ENCODE measurements at regions not wholly inside any gene's neighbourhood (a gene's known extent, or its start where the extent isn't known, plus 50 kb on each side); places are given as distances from the start of the nearest gene placed in this dataset.

DNA sequence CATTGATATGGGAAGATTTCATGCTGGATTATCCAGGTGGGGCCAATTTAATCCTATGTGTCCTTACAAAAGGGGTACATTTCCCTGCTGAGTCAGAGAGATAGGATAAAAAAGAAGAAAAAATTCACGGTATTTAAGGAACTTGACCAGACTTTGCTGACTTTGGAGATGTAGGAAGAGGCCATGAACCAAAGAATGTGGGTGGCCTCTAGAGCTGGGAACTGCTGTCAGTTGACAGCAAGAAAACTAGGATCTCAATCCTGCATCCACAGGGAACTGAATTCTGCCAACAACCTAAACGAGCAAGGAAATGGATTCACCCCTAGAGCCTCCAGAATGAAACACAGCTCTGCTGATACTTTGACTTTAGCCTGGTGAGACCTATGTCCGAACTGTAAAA, 148.1 kb upstream of the SLC24A5 start:
- H3K27ac ChIP-seq (ENCODE audit: low read depth in 1 of 2, low read length in 1 of 2) = no peak overlapping the region
- WGBS = 87% methylated on average over 3 of the region's 3 CpGs
- no peaks in the 10 kb centered on the region for H3K9me3 ChIP-seq (ENCODE audit: control insufficient read depth in 2 of 2, insufficient read depth in 1 of 2, low read length in 1 of 2)
- H3K4me1 ChIP-seq (ENCODE audit: control insufficient read depth in 2 of 2, insufficient read depth in 2 of 2, low read length in 2 of 2) = no peaks in the 10 kb centered on the region
- H3K27me3 ChIP-seq (ENCODE audit: control insufficient read depth in 2 of 2, insufficient read depth in 1 of 2, low read length in 1 of 2) = no peaks in the 10 kb centered on the region
- DNase-seq (ENCODE audit: low read depth in 6 of 9, low spot score in 9 of 9) = no peak
- no peak overlapping the region for H3K4me3 ChIP-seq (ENCODE audit: low read length in 2 of 2)
- H3K36me3 ChIP-seq (ENCODE audit: control insufficient read depth in 2 of 2, insufficient read depth in 2 of 2, low read length in 1 of 2) = no peaks in the 10 kb centered on the region

DNA sequence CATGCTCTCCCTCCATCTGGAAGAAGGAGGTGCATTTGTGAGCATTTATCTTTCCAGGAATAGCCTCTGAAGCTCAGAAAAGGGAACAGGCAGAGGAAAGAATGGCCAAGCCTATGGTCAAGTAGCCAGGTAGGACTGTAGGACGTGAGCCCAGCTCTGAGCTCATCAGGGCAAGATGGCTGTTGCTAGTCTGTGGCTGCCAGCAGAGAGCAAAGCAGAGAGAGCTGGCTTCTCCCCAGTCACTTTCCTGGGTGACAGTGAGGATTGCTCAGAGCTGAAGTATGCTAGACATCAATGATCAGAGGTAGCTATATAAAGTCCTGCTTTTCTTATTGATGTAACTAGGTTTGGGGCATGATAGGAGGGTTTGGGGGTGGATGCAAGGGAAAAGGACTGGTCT, 146.1 kb upstream of the SLC24A5 start:
- WGBS = 76% methylated on average over 1 of the region's 1 CpG
- H3K36me3 ChIP-seq (ENCODE audit: control insufficient read depth in 2 of 2, insufficient read depth in 2 of 2, low read length in 1 of 2) = no peaks in the 10 kb centered on the region
- no peak overlapping the region for H3K4me3 ChIP-seq (ENCODE audit: low read length in 2 of 2)
- no peak overlapping the region for H3K27ac ChIP-seq (ENCODE audit: low read depth in 1 of 2, low read length in 1 of 2)
- no peak for DNase-seq (ENCODE audit: low read depth in 6 of 9, low spot score in 9 of 9)
- H3K27me3 ChIP-seq (ENCODE audit: control insufficient read depth in 2 of 2, insufficient read depth in 1 of 2, low read length in 1 of 2) = no peaks in the 10 kb centered on the region
- no peaks in the 10 kb centered on the region for H3K4me1 ChIP-seq (ENCODE audit: control insufficient read depth in 2 of 2, insufficient read depth in 2 of 2, low read length in 2 of 2)
- no peaks in the 10 kb centered on the region for H3K9me3 ChIP-seq (ENCODE audit: control insufficient read depth in 2 of 2, insufficient read depth in 1 of 2, low read length in 1 of 2)

- Histone ChIP-seq H3K27me3 (ENCODE audit: control insufficient read depth in 2 of 2, insufficient read depth in 1 of 2, low read length in 1 of 2) (no peaks in the 10 kb centered on the region), H3K4me1 (ENCODE audit: control insufficient read depth in 2 of 2, insufficient read depth in 2 of 2, low read length in 2 of 2) (no peaks in the 10 kb centered on the region), H3K9me3 (ENCODE audit: control insufficient read depth in 2 of 2, insufficient read depth in 1 of 2, low read length in 1 of 2) (no peaks in the 10 kb centered on the region), H3K27ac (ENCODE audit: low read depth in 1 of 2, low read length in 1 of 2) (no peak overlapping the region), H3K4me3 (ENCODE audit: low read length in 2 of 2) (no peak overlapping the region), H3K36me3 (ENCODE audit: control insufficient read depth in 2 of 2, insufficient read depth in 2 of 2, low read length in 1 of 2) (no peaks in the 10 kb centered on the region)
- DNase-seq (ENCODE audit: low read depth in 6 of 9, low spot score in 9 of 9) = no peak
Observed at GRCh38 chr15:47975427-47975826, 145.4 kb upstream of the SLC24A5 start.

GRCh38 chr15:47983533-47983932, 137.3 kb upstream of the SLC24A5 start:
- 91% methylated on average over 8 of the region's 8 CpGs for WGBS
- H3K27ac ChIP-seq (ENCODE audit: low read depth in 1 of 2, low read length in 1 of 2) = no peak overlapping the region
- no peak overlapping the region for H3K4me3 ChIP-seq (ENCODE audit: low read length in 2 of 2)
- no peaks in the 10 kb centered on the region for H3K36me3 ChIP-seq (ENCODE audit: control insufficient read depth in 2 of 2, insufficient read depth in 2 of 2, low read length in 1 of 2)
- no peak for DNase-seq (ENCODE audit: low read depth in 6 of 9, low spot score in 9 of 9)
- H3K4me1 ChIP-seq (ENCODE audit: control insufficient read depth in 2 of 2, insufficient read depth in 2 of 2, low read length in 2 of 2) = no peaks in the 10 kb centered on the region
- no peaks in the 10 kb centered on the region for H3K27me3 ChIP-seq (ENCODE audit: control insufficient read depth in 2 of 2, insufficient read depth in 1 of 2, low read length in 1 of 2)
- no peaks in the 10 kb centered on the region for H3K9me3 ChIP-seq (ENCODE audit: control insufficient read depth in 2 of 2, insufficient read depth in 1 of 2, low read length in 1 of 2)

- Histone ChIP-seq H3K27me3 (ENCODE audit: control insufficient read depth in 2 of 2, insufficient read depth in 1 of 2, low read length in 1 of 2) (no peaks in the 10 kb centered on the region), H3K4me3 (ENCODE audit: low read length in 2 of 2) (no peak overlapping the region), H3K36me3 (ENCODE audit: control insufficient read depth in 2 of 2, insufficient read depth in 2 of 2, low read length in 1 of 2) (no peaks in the 10 kb centered on the region), H3K27ac (ENCODE audit: low read depth in 1 of 2, low read length in 1 of 2) (no peak overlapping the region), H3K9me3 (ENCODE audit: control insufficient read depth in 2 of 2, insufficient read depth in 1 of 2, low read length in 1 of 2) (no peaks in the 10 kb centered on the region), H3K4me1 (ENCODE audit: control insufficient read depth in 2 of 2, insufficient read depth in 2 of 2, low read length in 2 of 2) (no peaks in the 10 kb centered on the region)
- DNase-seq (ENCODE audit: low read depth in 6 of 9, low spot score in 9 of 9) = no peak
- 24% methylated on average over 4 of the region's 4 CpGs for WGBS
Observed at GRCh38 chr15:47985568-47985967, 135.2 kb upstream of the SLC24A5 start.

DNA sequence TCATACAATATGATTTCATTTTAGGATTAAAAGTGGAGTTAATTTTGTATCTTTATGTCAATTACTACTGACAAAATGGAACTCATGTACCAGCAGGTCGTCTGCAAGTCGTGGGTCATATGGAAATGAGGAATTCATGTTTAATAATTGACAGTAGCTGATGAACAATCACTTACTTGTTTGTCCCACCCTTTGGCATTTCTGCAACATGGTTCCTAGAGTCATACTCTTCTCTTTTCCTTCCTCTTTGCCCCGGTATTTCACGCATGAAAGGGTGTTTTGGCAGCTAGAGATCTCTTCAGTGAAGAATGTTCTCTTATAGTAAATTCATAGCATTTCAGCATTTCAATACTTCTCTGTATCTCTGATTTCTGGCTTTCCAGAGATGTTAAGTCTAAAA, 133.3 kb upstream of the SLC24A5 start:
- Histone ChIP-seq H3K9me3 (ENCODE audit: control insufficient read depth in 2 of 2, insufficient read depth in 1 of 2, low read length in 1 of 2) (no peaks in the 10 kb centered on the region), H3K27ac (ENCODE audit: low read depth in 1 of 2, low read length in 1 of 2) (peak overlapping the region in 1 of 2 donors; percentile 38), H3K4me1 (ENCODE audit: control insufficient read depth in 2 of 2, insufficient read depth in 2 of 2, low read length in 2 of 2) (no peaks in the 10 kb centered on the region), H3K4me3 (ENCODE audit: low read length in 2 of 2) (no peak overlapping the region), H3K36me3 (ENCODE audit: control insufficient read depth in 2 of 2, insufficient read depth in 2 of 2, low read length in 1 of 2) (no peaks in the 10 kb centered on the region), H3K27me3 (ENCODE audit: control insufficient read depth in 2 of 2, insufficient read depth in 1 of 2, low read length in 1 of 2) (no peaks in the 10 kb centered on the region)
- WGBS = 68% methylated on average over 4 of the region's 4 CpGs
- no peak for DNase-seq (ENCODE audit: low read depth in 6 of 9, low spot score in 9 of 9)

DNA sequence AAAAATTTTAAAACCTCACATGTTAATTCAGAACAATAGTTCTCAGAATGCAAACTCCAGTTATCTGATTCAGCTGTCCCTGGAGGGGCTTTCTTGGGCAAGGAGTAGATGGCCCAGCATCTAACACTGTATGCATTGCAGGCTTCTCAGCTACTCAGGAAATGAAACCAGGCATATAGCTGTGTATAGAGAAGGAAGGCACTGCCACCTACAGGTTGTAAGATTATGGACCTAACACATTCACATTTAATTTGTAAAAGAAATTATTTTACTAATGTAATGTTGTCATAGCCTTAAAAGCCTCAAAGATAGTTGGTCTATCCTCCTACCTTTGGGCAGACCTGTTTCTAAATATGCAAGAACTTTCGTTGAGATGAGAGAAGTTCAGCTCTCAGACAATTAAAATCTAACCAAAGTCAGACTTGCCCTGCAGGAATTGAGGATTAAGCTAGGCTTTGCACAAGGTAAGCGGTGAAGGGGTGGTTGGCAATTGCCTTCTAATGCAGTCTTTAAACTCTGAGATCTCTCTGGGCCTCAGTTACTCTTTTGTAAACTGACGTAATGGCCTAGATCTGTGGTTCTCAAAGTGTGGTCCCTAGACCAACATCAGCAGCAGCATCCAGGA, 132.8 kb upstream of the SLC24A5 start:
- peak in 5 of 9 donors; percentile 6 to 41 (median 17) for DNase-seq (ENCODE audit: low read depth in 6 of 9, low spot score in 9 of 9)
- no peak overlapping the region for H3K27ac ChIP-seq (ENCODE audit: low read depth in 1 of 2, low read length in 1 of 2)
- 61% methylated on average over 3 of the region's 3 CpGs for WGBS

GRCh38 chr15:47988564-47988963, 132.2 kb upstream of the SLC24A5 start:
- no peak for DNase-seq (ENCODE audit: low read depth in 6 of 9, low spot score in 9 of 9)
- no peak overlapping the region for H3K27ac ChIP-seq (ENCODE audit: low read depth in 1 of 2, low read length in 1 of 2)
- H3K4me3 ChIP-seq (ENCODE audit: low read length in 2 of 2) = no peak overlapping the region
- 89% methylated on average over 1 of the region's 1 CpG for WGBS
- no peaks in the 10 kb centered on the region for H3K4me1 ChIP-seq (ENCODE audit: control insufficient read depth in 2 of 2, insufficient read depth in 2 of 2, low read length in 2 of 2)
- H3K9me3 ChIP-seq (ENCODE audit: control insufficient read depth in 2 of 2, insufficient read depth in 1 of 2, low read length in 1 of 2) = no peaks in the 10 kb centered on the region
- H3K36me3 ChIP-seq (ENCODE audit: control insufficient read depth in 2 of 2, insufficient read depth in 2 of 2, low read length in 1 of 2) = no peaks in the 10 kb centered on the region
- no peaks in the 10 kb centered on the region for H3K27me3 ChIP-seq (ENCODE audit: control insufficient read depth in 2 of 2, insufficient read depth in 1 of 2, low read length in 1 of 2)

More for the DNA sequence above, 132.8 kb upstream of the SLC24A5 start:
- H3K4me3 ChIP-seq (ENCODE audit: low read length in 2 of 2) = no peak overlapping the region
- no peaks in the 10 kb centered on the region for H3K9me3 ChIP-seq (ENCODE audit: control insufficient read depth in 2 of 2, insufficient read depth in 1 of 2, low read length in 1 of 2)
- H3K4me1 ChIP-seq (ENCODE audit: control insufficient read depth in 2 of 2, insufficient read depth in 2 of 2, low read length in 2 of 2) = no peaks in the 10 kb centered on the region
- no peaks in the 10 kb centered on the region for H3K36me3 ChIP-seq (ENCODE audit: control insufficient read depth in 2 of 2, insufficient read depth in 2 of 2, low read length in 1 of 2)
- H3K27me3 ChIP-seq (ENCODE audit: control insufficient read depth in 2 of 2, insufficient read depth in 1 of 2, low read length in 1 of 2) = no peaks in the 10 kb centered on the region

DNA sequence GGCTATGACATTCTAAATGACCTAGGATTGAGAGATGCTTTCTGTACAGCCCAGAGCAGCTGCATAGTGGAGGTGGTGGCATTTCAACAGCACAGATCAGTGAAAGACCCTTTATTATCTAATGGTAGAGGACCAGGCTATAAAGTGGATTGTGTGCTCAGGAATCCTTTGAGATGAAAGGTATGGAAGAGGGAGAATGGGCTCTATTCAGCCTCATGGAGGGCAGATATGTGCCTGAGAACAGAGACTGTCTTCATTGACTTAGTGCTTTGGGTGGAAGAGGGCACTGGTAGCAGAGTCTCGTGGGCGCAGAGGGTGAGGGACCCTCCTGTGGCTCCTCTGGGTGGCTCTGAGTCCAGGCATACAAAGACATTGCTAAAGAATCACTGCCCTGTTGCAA, 130.0 kb upstream of the SLC24A5 start:
- no peaks in the 10 kb centered on the region for H3K36me3 ChIP-seq (ENCODE audit: control insufficient read depth in 2 of 2, insufficient read depth in 2 of 2, low read length in 1 of 2)
- no peaks in the 10 kb centered on the region for H3K27me3 ChIP-seq (ENCODE audit: control insufficient read depth in 2 of 2, insufficient read depth in 1 of 2, low read length in 1 of 2)
- H3K27ac ChIP-seq (ENCODE audit: low read depth in 1 of 2, low read length in 1 of 2) = no peak overlapping the region
- H3K9me3 ChIP-seq (ENCODE audit: control insufficient read depth in 2 of 2, insufficient read depth in 1 of 2, low read length in 1 of 2) = no peaks in the 10 kb centered on the region
- H3K4me3 ChIP-seq (ENCODE audit: low read length in 2 of 2) = no peak overlapping the region
- DNase-seq (ENCODE audit: low read depth in 6 of 9, low spot score in 9 of 9) = no peak
- 97% methylated on average over 2 of the region's 2 CpGs for WGBS
- no peaks in the 10 kb centered on the region for H3K4me1 ChIP-seq (ENCODE audit: control insufficient read depth in 2 of 2, insufficient read depth in 2 of 2, low read length in 2 of 2)

DNA sequence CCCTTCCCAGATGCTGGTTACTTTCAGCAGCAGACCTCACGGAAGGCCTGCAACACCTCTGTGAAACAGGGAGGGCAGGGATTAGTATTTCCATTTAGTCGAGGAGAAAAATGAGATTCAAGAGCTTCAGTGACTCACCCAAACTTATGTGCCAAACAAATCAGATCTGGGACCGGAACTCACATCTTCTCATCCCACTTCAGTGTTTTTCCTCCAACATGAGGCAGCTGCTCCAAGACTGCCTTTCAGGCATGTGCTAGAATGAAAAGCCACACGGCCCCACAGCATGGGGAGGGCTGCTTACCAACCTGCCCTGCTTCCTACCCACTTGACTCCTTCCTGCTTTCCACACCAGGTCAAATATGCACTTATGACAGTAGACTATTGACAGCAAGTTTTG, 129.4 kb upstream of the SLC24A5 start:
- no peak for DNase-seq (ENCODE audit: low read depth in 6 of 9, low spot score in 9 of 9)
- Histone ChIP-seq H3K36me3 (ENCODE audit: control insufficient read depth in 2 of 2, insufficient read depth in 2 of 2, low read length in 1 of 2) (no peaks in the 10 kb centered on the region), H3K27me3 (ENCODE audit: control insufficient read depth in 2 of 2, insufficient read depth in 1 of 2, low read length in 1 of 2) (no peaks in the 10 kb centered on the region), H3K27ac (ENCODE audit: low read depth in 1 of 2, low read length in 1 of 2) (no peak overlapping the region), H3K4me3 (ENCODE audit: low read length in 2 of 2) (no peak overlapping the region), H3K9me3 (ENCODE audit: control insufficient read depth in 2 of 2, insufficient read depth in 1 of 2, low read length in 1 of 2) (no peaks in the 10 kb centered on the region), H3K4me1 (ENCODE audit: control insufficient read depth in 2 of 2, insufficient read depth in 2 of 2, low read length in 2 of 2) (no peaks in the 10 kb centered on the region)
- WGBS = 93% methylated on average over 4 of the region's 4 CpGs
